ENCODE measurements at regions not wholly inside any gene's neighbourhood (a gene's known extent, or its start where the extent isn't known, plus 50 kb on each side); places are given as distances from the start of the nearest gene placed in this dataset.

DNA sequence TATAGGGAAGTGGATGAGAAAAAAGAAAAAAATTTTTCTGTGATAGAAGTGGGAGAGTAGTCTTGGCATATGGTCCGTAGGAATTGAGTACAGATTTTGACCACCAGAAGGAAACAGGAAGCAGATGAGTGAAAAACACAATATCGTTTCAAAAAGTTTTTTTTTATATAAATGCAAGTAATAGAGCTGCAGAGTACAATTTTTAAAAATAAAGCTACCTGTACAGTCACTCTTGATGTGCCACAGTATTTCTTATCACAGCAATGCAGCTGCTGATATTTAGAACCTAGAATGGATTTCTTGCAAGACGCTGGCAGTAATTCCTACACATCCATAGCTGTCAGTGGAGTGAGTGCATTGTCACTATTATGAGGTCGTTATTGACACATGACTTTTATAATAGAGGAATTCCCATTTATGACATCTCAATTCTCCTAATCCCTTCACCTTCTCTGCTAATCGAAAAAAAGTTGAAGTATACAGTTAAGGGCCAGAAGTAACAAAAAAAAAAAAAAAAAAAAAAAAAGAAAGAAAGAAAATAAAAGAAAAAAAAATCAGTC lies 477.7 kb downstream of the TAF11L14 start:
- TF ChIP-seq EZH2 (IDR thresholded peaks at IDR 0.05; ENCODE audit: borderline replicate concordance) (no peak), EZH2phosphoT487 (IDR thresholded peaks at IDR 0.05; ENCODE audit: low read depth, severe bottlenecking, unreplicated experiment) (no peak)
- TF ChIP-seq, protein P1, sequence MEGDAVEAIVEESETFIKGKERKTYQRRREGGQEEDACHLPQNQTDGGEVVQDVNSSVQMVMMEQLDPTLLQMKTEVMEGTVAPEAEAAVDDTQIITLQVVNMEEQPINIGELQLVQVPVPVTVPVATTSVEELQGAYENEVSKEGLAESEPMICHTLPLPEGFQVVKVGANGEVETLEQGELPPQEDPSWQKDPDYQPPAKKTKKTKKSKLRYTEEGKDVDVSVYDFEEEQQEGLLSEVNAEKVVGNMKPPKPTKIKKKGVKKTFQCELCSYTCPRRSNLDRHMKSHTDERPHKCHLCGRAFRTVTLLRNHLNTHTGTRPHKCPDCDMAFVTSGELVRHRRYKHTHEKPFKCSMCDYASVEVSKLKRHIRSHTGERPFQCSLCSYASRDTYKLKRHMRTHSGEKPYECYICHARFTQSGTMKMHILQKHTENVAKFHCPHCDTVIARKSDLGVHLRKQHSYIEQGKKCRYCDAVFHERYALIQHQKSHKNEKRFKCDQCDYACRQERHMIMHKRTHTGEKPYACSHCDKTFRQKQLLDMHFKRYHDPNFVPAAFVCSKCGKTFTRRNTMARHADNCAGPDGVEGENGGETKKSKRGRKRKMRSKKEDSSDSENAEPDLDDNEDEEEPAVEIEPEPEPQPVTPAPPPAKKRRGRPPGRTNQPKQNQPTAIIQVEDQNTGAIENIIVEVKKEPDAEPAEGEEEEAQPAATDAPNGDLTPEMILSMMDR (IDR thresholded peaks at IDR 0.05; ENCODE audit: poor library complexity): no peak
- no peak for DNase-seq (ENCODE audit: low spot score)
- no peaks in the 10 kb centered on the region for H4K20me1 ChIP-seq (ENCODE audit: insufficient read depth, poor library complexity, severe bottlenecking)
- H3K4me3 ChIP-seq: no peak overlapping the region
- H2AFZ ChIP-seq: no peak overlapping the region
- no peak overlapping the region for H3K27ac ChIP-seq
- no peaks in the 10 kb centered on the region for H3K9me2 ChIP-seq (replicated peaks; ENCODE audit: insufficient read depth)
- H3K79me2 ChIP-seq: no peaks in the 10 kb centered on the region
- H3K36me3 ChIP-seq (replicated peaks; ENCODE audit: insufficient read depth, low read depth): no peaks in the 10 kb centered on the region
- no peaks in the 10 kb centered on the region for H3K27me3 ChIP-seq
- H3K9me3 ChIP-seq (ENCODE audit: low read depth): no peaks in the 10 kb centered on the region
- H3K4me1 ChIP-seq (ENCODE audit: insufficient read depth): no peaks in the 10 kb centered on the region
- no peak overlapping the region for H3K4me2 ChIP-seq
- 89% methylated on average over 5 of the region's 5 CpGs for WGBS (ENCODE audit: low lambda C conversion rate, missing lambda C conversion rate)

DNA sequence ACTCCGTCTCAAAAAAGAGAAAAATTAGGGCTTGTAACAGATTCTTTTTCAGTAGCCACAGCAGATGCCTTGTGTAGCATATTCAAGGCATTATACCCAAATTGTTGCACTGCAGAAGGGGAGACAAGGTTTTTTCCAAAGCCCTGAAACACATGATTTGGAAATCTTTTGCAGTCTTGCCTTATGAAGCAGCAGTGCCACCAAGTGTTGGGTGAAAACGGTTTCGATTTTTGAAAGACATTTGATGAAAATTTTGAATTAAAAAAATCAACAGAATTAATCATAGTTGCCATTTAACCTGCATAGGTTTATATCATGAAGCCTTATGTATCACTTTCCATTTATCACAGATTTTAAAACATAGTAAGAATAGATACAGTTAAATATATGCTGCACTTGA lies 479.5 kb downstream of the TAF11L14 start:
- no peak overlapping the region for H3K27ac ChIP-seq
- H3K79me2 ChIP-seq: no peaks in the 10 kb centered on the region
- no peaks in the 10 kb centered on the region for H3K36me3 ChIP-seq (replicated peaks; ENCODE audit: insufficient read depth, low read depth)
- H3K4me2 ChIP-seq: no peak overlapping the region
- TF ChIP-seq, protein P1 (IDR thresholded peaks at IDR 0.05; ENCODE audit: poor library complexity): peak; percentile 49
- no peak for TF ChIP-seq EZH2phosphoT487 (IDR thresholded peaks at IDR 0.05; ENCODE audit: low read depth, severe bottlenecking, unreplicated experiment)
- H3K9me3 ChIP-seq (ENCODE audit: low read depth): no peaks in the 10 kb centered on the region
- no peaks in the 10 kb centered on the region for H4K20me1 ChIP-seq (ENCODE audit: insufficient read depth, poor library complexity, severe bottlenecking)
- H3K9me2 ChIP-seq (replicated peaks; ENCODE audit: insufficient read depth): no peaks in the 10 kb centered on the region
- no peaks in the 10 kb centered on the region for H3K27me3 ChIP-seq
- peak; percentile 22 for DNase-seq (ENCODE audit: low spot score)
- 89% methylated on average over 3 of the region's 3 CpGs for WGBS (ENCODE audit: low lambda C conversion rate, missing lambda C conversion rate)
- H2AFZ ChIP-seq: no peak overlapping the region
- H3K4me1 ChIP-seq (ENCODE audit: insufficient read depth): no peaks in the 10 kb centered on the region
- H3K4me3 ChIP-seq: no peak overlapping the region

DNA sequence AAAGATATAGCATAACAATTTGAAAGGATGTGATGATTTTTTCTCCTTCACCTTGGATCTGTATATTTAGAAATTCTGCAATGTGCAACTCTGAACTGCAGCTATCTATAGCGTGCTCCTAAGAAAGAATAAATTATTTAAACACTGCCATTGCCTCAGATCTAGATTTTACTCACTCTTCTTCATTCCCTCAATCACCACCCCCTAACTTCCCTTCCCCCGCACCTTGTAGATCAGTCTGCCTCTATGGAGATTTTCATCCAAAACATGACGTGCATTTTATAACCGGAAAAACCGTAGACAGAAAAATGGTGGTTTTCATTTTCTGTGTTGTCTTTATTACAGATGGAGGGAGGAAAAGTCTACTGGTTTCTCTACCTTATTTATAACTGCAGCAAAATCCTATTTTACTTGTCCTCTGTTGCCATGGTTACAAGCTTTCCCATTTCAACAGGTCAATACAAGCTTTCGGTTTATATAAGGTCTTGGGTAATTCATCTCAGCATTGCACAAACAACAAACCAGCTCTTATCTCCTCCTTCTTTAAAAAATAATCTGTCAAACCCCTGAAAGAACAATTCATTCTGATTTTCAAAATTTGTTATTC lies 480.0 kb downstream of the TAF11L14 start:
- DNase-seq (ENCODE audit: low spot score): no peak
- WGBS (ENCODE audit: low lambda C conversion rate, missing lambda C conversion rate): 85% methylated on average over 6 of the region's 6 CpGs

More for the DNA sequence above, 480.0 kb downstream of the TAF11L14 start:
- Histone ChIP-seq H3K4me3 (no peak overlapping the region), H4K20me1 (ENCODE audit: insufficient read depth, poor library complexity, severe bottlenecking) (no peaks in the 10 kb centered on the region), H3K27me3 (no peaks in the 10 kb centered on the region), H3K36me3 (replicated peaks; ENCODE audit: insufficient read depth, low read depth) (no peaks in the 10 kb centered on the region), H3K4me1 (ENCODE audit: insufficient read depth) (no peaks in the 10 kb centered on the region), H3K79me2 (no peaks in the 10 kb centered on the region), H3K9me2 (replicated peaks; ENCODE audit: insufficient read depth) (no peaks in the 10 kb centered on the region), H2AFZ (no peak overlapping the region), H3K4me2 (no peak overlapping the region), H3K9me3 (ENCODE audit: low read depth) (no peaks in the 10 kb centered on the region), H3K27ac (no peak overlapping the region)
- no peak for TF ChIP-seq EZH2 (IDR thresholded peaks at IDR 0.05; ENCODE audit: borderline replicate concordance)
- TF ChIP-seq, protein P1 (IDR thresholded peaks at IDR 0.05; ENCODE audit: poor library complexity): no peak
- TF ChIP-seq EZH2phosphoT487 (IDR thresholded peaks at IDR 0.05; ENCODE audit: low read depth, severe bottlenecking, unreplicated experiment): no peak
